IMR-90 (cell line): ENCODE measurements at regions not wholly inside any gene's neighbourhood (a gene's known extent, or its start where the extent isn't known, plus 50 kb on each side); places are given as distances from the start of the nearest gene placed in this dataset.

Experiments
- CHD1 ChIP-seq: IDR thresholded peaks from 2 replicates; pipeline ENCODE4 v1.6.1; 2012; ENCODE audit warnings: low read depth, low read length, improper control_type of control experiment
- CTCF ChIP-seq: conservative IDR thresholded peaks from 2 replicates; pipeline ENCODE4 v1.5.1; 2012; ENCODE audit warnings: mild to moderate bottlenecking, low read depth, low read length, improper control_type of control experiment
- ELK1 ChIP-seq: fragments of 150-350 bp; IDR thresholded peaks from 2 replicates; pipeline ENCODE4 v1.6.1; 2016; ENCODE audit warnings: low read depth, mild to moderate bottlenecking, low read length, moderate library complexity, borderline replicate concordance
- NFE2L2 ChIP-seq: fragments of 150-350 bp; IDR thresholded peaks from 2 replicates; pipeline ENCODE4 v1.6.1; 2016; ENCODE audit warnings: low read depth, mild to moderate bottlenecking, low read length
- POLR2A ChIP-seq: IDR thresholded peaks from 2 replicates; pipeline ENCODE4 v1.6.1; 2012; ENCODE audit warnings: mild to moderate bottlenecking, low read depth, low read length
- RCOR1 ChIP-seq: IDR thresholded peaks from 2 replicates; pipeline ENCODE4 v1.6.1; 2012; ENCODE audit warnings: mild to moderate bottlenecking, low read length, improper control_type of control experiment; ENCODE audit not compliant: insufficient replicate concordance
- TF ChIP-seq, protein P1 (sequence below): fragments of 150-350 bp; IDR thresholded peaks from 2 replicates; pipeline ENCODE4 v1.6.1; 2017; ENCODE audit warnings: mild to moderate bottlenecking, antibody characterized with exemption, low read length, low read depth

GRCh38 chr4:58602731-58603359, 1492.7 kb upstream of the IGFBP7 start:
- TF ChIP-seq POLR2A (no peak), CTCF (no peak), RCOR1 (no peak), CHD1 (no peak), ELK1 (no peak), NFE2L2 (no peak)
- TF ChIP-seq, protein P1, sequence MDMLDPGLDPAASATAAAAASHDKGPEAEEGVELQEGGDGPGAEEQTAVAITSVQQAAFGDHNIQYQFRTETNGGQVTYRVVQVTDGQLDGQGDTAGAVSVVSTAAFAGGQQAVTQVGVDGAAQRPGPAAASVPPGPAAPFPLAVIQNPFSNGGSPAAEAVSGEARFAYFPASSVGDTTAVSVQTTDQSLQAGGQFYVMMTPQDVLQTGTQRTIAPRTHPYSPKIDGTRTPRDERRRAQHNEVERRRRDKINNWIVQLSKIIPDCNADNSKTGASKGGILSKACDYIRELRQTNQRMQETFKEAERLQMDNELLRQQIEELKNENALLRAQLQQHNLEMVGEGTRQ = no peak
